OCI-LY3 (cell line): ENCODE measurements at regions not wholly inside any gene's neighbourhood (a gene's known extent, or its start where the extent isn't known, plus 50 kb on each side); places are given as distances from the start of the nearest gene placed in this dataset.

Experiments
- CTCF ChIP-seq: fragments of 200-600, 300-600 bp; sonication (generic); IDR thresholded peaks from 2 replicates; pipeline ENCODE4 v1.5.1; 2014; ENCODE audit warnings: antibody characterized with exemption, low read length, low read depth
- EZH2phosphoT487 ChIP-seq: fragments of 200-600 bp; shearing (Covaris generic); IDR thresholded peaks from 2 replicates; pipeline ENCODE4 v1.6.1; 2018; ENCODE audit warnings: antibody characterized with exemption, mixed run types, low read depth

- TF ChIP-seq CTCF = no peak
- TF ChIP-seq EZH2phosphoT487 = no peak
These were observed 485.4 kb downstream of the CNTN6 start for GRCh38 chr3:1578124-1578806.
